ENCODE measurements at regions not wholly inside any gene's neighbourhood (a gene's known extent, or its start where the extent isn't known, plus 50 kb on each side); places are given as distances from the start of the nearest gene placed in this dataset.

- TF ChIP-seq CHD7 (IDR thresholded peaks at IDR 0.05; ENCODE audit: insufficient replicate concordance, low read length), result no peak
- TF ChIP-seq SIX5 (IDR thresholded peaks at IDR 0.05; ENCODE audit: low read depth, low read length), result no peak
- TF ChIP-seq GABPA (IDR thresholded peaks at IDR 0.05; ENCODE audit: borderline replicate concordance, insufficient read depth, low read length), result no peak
- TF ChIP-seq EP300 (IDR thresholded peaks at IDR 0.05; ENCODE audit: borderline replicate concordance in 1 of 2, low read depth in 2 of 2, low read length in 2 of 2), result no peak
- TF ChIP-seq CHD2 (IDR thresholded peaks at IDR 0.05; ENCODE audit: low read length), result no peak
- TF ChIP-seq SAP30 (IDR thresholded peaks at IDR 0.05; ENCODE audit: insufficient read depth, insufficient replicate concordance, low read length), result no peak
- TF ChIP-seq BCL11A (IDR thresholded peaks at IDR 0.05; ENCODE audit: low read depth in 2 of 2, low read length in 2 of 2), result no peak
- no peak for TF ChIP-seq SUZ12 (IDR thresholded peaks at IDR 0.05; ENCODE audit: low read length)
- no peak for TF ChIP-seq ATF2 (IDR thresholded peaks at IDR 0.05; ENCODE audit: low read length)
Observed at GRCh38 chr19:31705656-31706055, 356.4 kb upstream of the TSHZ3 start (continued).
